Fibroblast of skin of back (primary cell): ENCODE measurements at regions not wholly inside any gene's neighbourhood (a gene's known extent, or its start where the extent isn't known, plus 50 kb on each side); places are given as distances from the start of the nearest gene placed in this dataset.
"Not testable (repeated sequence)": the region's sequence is repeated elsewhere in the genome, so short reads cannot be mapped to it uniquely, and the experiment has no call there.

Experiments used
- DNase-seq: peaks from one replicate; pipeline ENCODE4 v3.0.0-alpha.2; 2013

- DNase-seq = peak; percentile 91
Observed at GRCh38 chr7:42677751-42678699, 233.8 kb downstream of the C7orf25 start.

GRCh38 chr7:42674541-42674940 is 237.3 kb downstream of the C7orf25 start:
- DNase-seq = no peak

- DNase-seq = no peak
Observed at GRCh38 chr7:42673951-42674350, 237.9 kb downstream of the C7orf25 start.

- DNase-seq = no peak
Observed at GRCh38 chr7:42672339-42672999, 239.4 kb downstream of the C7orf25 start.

- peak; percentile 14 for DNase-seq
Observed at GRCh38 chr7:42671627-42672026, 240.2 kb downstream of the C7orf25 start.

- DNase-seq = no peak
Observed at GRCh38 chr7:42666994-42667393, 244.9 kb downstream of the C7orf25 start.

GRCh38 chr7:42662862-42663261 is 249.0 kb downstream of the C7orf25 start:
- no peak for DNase-seq

GRCh38 chr7:42661312-42661711 is 250.6 kb downstream of the C7orf25 start:
- peak; percentile 81 for DNase-seq

GRCh38 chr7:42650701-42651100 is 261.2 kb downstream of the C7orf25 start:
- no peak for DNase-seq

GRCh38 chr7:42650171-42650570 is 261.7 kb downstream of the C7orf25 start:
- DNase-seq = no peak

- DNase-seq = no peak
Observed at GRCh38 chr7:42645906-42646305, 266.0 kb downstream of the C7orf25 start.

- DNase-seq = no peak
Observed at GRCh38 chr7:42642699-42643098, 269.2 kb downstream of the C7orf25 start.

GRCh38 chr7:42639930-42640329 is 271.9 kb downstream of the C7orf25 start:
- DNase-seq = peak; percentile 29

GRCh38 chr7:42636380-42636779 is 275.5 kb downstream of the C7orf25 start:
- not testable (repeated sequence) for DNase-seq

GRCh38 chr7:42628054-42628453 is 283.8 kb downstream of the C7orf25 start:
- no peak for DNase-seq

GRCh38 chr7:42627626-42628025 is 284.2 kb downstream of the C7orf25 start:
- DNase-seq = no peak

GRCh38 chr7:42627101-42627500 is 284.8 kb downstream of the C7orf25 start:
- no peak for DNase-seq

GRCh38 chr7:42625421-42625820 is 286.4 kb downstream of the C7orf25 start:
- no peak for DNase-seq

GRCh38 chr7:42624471-42624870 is 287.4 kb downstream of the C7orf25 start:
- DNase-seq = peak; percentile 83

GRCh38 chr7:42621543-42622219 is 290.2 kb downstream of the C7orf25 start:
- peak; percentile 11 for DNase-seq

GRCh38 chr7:42618651-42619360 is 293.1 kb downstream of the C7orf25 start:
- no peak for DNase-seq

GRCh38 chr7:42617806-42618457 is 293.9 kb downstream of the C7orf25 start:
- DNase-seq = no peak
